Fibroblast of lung (primary cell): ENCODE measurements at regions not wholly inside any gene's neighbourhood (a gene's known extent, or its start where the extent isn't known, plus 50 kb on each side); places are given as distances from the start of the nearest gene placed in this dataset.

Experiments used
- CTCF ChIP-seq, 2 donors: IDR thresholded peaks in 1 of 2; conservative IDR thresholded peaks in 1 of 2; 1 replicate in 1 of 2; 2 replicates in 1 of 2; pipeline ENCODE4 v1.5.1; 2011 to 2012; ENCODE audit warnings: low read length in 2 of 2, control low read depth in 1 of 2, inconsistent platforms in 1 of 2, low read depth in 1 of 2, mild to moderate bottlenecking in 1 of 2
- EZH2 ChIP-seq: IDR thresholded peaks from 2 replicates; pipeline ENCODE4 v1.5.1; 2012; ENCODE audit warnings: low read length, control low read depth, mild to moderate bottlenecking; ENCODE audit errors: missing control alignments

- TF ChIP-seq CTCF (conservative IDR thresholded peaks at IDR 0.05 in 1 of 2, IDR thresholded peaks at IDR 0.05 in 1 of 2; ENCODE audit: low read depth in 1 of 2, low read length in 2 of 2), result no peak
- no peak for TF ChIP-seq EZH2
These were observed 59.2 kb upstream of the ADGRB3 start for GRCh38 chr6:68575765-68576439.
